HG03558 (cell line): ENCODE measurements at regions not wholly inside any gene's neighbourhood (a gene's known extent, or its start where the extent isn't known, plus 50 kb on each side); places are given as distances from the start of the nearest gene placed in this dataset.
"Not testable (repeated sequence)": the region's sequence is repeated elsewhere in the genome, so short reads cannot be mapped to it uniquely, and the experiment has no call there.

Experiments used
- ATAC-seq: cut with Tn5 transposase; IDR thresholded peaks from one replicate; pipeline ENCODE4 v1.9.1; 2021; ENCODE audit warnings: moderate number of reproducible peaks; ENCODE audit not compliant: unreplicated experiment; ENCODE audit errors: extremely low read depth

DNA sequence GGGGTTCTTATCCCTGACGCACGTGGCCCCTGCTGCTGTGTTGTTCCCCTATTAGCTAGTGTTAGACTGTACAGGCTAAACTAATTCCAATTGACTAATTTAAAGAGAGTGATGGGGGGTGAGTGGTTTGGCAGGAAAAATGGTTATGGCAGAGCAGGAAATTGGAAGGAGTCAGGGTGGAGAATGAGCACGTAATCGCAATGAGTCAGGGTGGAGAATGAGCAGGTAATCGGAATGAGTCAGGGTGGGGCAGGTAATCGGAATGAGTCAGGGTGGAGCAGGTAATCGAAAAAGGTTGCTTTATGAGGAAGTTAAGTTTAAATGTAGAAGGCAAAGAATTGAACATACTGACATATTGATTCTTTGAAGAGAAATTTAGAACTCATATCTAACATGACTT, 1002.6 kb upstream of the HS3ST1 start:
- not testable (repeated sequence) for ATAC-seq

DNA sequence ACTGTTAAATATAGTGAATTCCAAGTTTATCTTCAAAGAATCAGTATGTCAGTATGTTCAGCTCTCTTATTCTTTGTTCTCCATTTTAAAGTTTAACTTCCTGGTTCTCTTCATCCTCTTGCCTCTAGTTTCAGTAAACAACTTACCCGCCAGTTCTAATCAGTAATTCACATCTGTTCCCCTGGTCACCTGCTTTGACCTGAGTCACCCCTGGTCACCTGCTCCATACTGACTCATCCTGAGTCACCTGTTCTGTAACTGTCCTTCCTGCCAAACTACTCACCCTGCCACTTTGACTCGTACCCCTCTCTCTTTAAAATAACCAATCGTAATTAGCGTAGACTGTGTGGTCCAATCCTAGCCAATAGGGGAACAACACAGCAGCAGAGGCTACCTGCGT, 992.7 kb upstream of the HS3ST1 start:
- ATAC-seq = no peak

DNA sequence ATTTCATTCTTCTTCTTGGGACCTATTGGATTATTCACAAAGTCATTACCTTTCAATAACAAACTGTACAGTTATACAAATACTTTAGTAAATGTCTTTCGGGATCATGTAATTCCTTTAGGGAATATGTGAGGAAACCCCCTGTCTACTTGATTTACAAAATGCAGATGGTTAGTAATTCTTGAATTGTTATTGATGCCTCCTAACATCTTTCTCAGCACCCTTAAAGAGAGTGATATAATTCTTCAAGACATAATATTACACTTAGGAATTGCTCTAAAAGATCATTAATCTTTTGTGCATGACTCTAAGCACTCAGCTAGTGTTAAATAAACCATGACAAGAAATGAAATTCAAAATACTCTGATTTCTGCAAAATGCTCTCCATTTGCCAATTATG, 988.1 kb upstream of the HS3ST1 start:
- no peak for ATAC-seq

DNA sequence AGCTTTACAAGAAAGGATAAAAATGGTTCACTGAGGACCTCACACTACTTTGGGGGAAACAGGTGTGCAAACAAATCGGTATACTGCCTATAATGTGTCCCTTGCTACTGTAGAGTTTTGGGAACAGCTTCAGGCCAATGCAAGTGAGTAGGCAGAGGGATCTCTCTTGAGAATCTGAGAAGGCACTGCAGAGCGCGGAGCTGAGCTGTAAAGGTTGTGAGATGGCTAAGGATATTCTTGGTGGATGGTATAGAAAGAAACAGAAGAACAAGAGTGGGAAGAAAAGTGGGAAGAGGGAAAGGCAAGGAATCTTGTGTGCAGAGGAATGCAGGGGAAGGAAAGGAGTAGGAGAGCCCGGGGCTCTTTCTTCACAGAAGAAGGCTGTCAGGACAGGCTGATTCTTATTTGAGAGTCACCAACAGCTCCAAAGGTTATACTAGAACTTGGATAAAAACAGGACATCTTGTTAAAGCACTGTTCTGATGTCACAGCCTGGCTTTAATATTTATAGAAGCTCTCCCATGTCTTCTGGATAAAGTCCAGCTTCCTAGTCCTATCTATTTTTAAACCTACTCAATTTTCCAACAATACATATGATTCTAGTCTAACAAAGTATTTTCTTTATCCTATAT, 985.6 kb upstream of the HS3ST1 start:
- ATAC-seq = no peak

DNA sequence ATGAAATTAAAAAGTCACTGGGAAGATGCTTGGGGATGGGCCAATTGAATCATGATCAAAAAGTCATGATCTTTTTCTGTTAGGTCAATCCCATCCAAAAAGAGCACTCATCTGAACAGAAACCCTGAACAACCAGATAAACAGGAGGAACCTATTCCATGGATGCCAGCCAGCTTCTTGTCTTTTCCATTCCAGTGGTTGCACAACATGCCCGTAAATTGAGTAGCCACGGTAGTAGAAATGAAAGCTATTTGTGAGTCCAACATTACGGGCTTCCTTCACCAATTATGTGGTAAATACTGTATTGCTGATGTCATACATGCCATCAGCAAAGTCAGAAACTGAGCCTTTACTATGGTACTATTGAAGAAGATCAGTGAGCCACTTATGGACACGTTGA, 982.4 kb upstream of the HS3ST1 start:
- ATAC-seq = no peak

DNA sequence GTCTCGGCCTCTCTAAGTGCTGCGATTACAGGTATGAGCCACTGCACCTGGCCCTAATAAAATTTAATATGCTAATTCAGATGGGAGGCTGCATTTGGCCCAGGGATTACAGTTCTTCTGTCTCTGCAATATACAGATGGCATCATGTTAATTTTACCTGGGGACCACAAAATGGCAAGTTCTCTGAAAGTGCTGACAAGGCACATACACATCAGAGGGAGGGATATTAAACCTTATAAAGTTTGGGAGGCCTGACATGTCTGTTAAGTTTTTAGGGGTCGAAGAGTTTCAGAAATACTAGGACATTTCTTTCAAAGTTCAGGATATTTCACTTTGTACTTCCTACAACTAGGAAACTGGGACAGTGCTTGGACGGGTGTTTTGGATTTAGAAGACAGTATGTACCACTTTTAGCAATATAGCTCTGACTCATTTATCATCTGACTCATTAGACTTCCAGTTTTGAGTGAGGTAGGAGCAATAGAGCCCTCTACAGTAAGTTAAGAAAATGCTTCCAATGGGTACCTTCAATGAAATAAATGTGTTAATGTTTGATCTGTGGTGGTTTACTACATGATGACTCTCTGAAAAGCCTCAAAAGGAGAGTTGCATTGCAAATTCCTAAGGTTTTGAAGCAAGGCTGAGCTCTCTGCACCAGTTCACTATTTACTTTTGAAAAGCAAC, 981.0 kb upstream of the HS3ST1 start:
- no peak for ATAC-seq

DNA sequence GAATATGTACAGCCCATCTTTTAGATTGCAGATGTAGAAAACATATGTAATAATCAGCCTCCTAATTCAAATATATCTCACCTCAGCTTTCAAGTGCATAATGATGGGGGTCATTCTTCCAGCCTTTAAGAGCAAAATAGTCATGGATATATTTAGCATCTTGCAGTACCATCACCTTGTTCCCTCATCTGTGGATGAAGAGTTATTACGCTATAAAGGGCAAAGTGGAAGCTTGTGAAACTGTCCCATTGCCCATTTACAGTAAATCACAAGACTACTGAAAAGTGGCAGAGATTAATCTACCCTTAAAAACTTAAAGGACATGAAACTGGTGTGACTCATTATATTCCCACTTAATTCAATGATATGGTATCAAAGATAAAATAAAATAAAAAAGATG, 979.7 kb upstream of the HS3ST1 start:
- ATAC-seq = no peak

DNA sequence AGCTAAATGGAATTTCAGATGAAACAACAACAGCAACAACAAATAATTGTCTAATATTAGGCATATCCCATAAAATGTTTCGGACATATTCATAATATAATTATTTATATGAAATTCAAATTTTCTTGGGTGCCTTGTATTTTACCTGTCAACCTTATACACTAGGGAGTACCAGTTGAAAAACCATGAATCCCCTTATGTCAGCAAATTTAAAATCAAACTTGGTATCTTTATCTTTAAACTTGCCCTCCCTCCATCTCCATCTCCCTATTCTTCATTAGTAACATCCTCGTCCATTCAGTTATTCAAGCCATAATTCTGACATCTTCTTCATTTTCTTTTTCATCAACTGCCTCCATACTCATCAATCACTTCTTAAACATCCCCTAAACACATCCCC, 974.5 kb upstream of the HS3ST1 start:
- no peak for ATAC-seq

DNA sequence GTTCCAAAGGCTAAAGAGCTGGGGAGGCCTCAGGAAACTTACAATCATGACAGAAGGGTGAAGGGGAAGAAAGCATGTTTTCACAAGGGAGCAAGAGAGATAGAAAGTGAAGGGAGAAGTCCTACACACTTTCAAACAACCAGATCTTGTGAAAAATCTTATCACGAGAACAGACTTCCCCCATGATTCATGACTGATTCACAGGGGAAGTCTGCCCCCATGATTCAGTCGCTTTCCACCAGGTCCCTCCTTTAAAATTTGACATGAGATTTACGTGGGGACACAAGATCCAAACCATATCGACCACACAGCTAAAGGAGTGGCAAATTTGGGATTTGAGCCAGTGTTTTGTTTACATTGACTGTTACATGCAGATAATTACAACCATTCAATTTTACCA, 971.1 kb upstream of the HS3ST1 start:
- no peak for ATAC-seq

DNA sequence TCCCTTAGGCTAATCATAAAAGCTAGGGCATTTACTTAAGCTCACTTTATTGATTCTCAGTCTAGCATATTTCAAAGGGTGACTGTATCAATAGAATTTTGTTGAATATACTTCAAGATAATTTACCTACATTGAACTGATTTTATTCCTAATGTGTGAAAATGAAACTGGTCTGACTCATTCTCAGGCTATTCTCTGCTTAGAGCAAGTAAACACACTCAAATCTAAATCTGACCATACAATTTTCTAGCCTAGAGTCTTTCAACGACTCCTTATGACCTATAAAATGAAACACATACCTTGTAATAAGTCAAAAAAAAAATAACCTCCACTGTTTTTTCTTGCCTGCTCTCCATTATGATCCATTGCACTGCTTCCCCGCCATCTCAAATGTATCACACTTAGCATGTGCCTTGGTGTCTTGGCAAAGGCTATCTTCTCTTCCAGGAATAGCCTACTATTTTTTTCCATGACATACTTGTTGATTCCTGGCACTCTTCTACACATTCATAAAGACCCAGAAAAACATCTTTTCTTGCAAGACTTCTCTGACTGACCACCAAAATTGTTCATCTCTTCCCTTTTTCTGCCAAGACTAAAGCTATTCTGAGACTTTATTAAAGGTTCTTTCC, 965.1 kb upstream of the HS3ST1 start:
- ATAC-seq = no peak

DNA sequence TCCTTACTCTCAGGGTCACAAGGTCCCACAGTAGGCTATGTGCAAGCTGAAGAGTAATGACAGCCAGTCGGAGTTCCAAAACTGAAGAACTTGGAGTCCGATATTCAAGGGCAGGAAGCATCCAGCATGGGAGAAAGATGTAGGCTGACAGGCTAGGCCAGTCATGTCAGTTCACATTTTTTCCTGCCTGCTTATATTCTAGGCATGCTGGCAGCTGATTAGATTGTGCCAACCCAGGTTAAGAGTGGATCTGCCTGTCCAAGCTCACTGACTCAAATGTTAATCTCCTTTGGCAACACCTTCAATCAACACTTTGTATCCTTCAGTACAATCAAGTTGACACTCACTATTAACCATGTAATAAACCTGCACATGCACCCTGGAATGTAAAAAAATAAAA, 960.9 kb upstream of the HS3ST1 start:
- no peak for ATAC-seq

DNA sequence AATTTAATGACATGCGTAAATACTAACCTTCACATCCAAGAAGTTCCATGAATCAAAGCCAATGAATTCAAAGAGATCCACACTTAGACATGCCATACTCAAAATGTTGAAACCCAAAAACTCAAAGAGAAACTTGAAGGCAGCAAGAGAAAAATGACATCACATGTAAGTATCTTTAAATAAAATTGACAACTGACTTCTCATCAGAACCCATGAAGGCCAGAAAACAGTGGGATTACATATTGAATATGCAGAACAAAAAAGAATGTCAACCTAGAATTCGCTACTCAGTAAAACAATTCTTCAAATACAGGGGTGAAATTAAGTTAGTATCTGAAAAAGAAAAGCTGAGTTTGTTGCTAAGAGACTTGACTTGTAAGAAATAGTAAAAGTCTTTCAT, 953.9 kb upstream of the HS3ST1 start:
- ATAC-seq = no peak

DNA sequence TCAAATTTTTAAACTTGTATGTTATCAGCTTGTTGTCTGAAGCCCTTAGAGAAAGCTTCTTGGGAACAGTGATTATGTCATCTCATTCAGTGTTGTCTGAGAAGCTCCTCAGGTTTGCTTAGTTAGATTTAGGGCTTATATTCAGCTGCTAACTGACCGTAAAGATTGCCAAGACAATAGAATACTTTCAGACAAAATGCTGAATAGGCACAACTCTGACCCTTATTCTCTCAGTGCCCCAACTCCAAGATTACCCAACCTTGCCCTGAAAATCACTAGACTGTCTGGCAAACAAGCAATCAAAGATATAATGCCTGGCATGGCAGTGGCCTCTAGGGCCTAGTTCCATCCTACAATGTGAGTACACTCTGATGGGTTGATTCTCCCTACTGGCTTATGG, 950.5 kb upstream of the HS3ST1 start:
- no peak for ATAC-seq

DNA sequence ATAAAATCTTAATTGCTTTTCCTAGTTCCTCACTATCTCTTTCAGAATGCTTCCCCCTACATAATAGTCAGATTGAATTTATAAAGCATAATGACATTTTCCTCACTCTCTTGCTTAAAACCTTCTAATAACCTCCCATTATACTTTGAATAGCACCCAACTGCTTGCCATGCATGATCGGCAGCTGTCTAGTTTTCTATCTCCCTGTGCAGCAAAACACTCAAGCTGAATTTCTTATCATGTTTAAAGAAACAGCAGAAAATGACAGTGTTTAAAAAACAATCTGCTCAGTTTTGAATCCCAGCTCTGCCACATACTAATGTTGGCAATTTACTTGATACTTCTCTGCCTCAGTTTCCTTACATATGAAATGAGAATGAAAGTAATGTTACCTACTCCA, 947.1 kb upstream of the HS3ST1 start:
- ATAC-seq = no peak

DNA sequence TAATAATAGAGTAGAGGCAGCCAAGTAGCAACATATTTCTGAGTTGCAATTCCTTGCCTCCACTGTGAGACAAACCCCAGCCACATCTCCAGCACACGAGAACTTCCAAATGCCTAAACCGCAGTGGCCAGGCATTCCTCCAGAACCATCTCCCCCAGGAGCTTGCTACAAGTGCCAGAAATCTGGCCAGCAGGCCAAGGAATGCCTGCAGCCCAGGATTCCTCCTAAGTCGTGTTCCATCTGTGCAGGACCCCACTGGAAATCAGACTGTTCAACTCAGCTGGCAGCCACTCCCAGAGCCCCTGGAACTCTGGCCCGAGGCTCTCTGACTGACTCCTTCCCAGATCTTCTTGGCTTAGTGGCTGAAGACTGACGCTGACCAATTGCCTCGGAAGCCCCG, 937.2 kb upstream of the HS3ST1 start:
- ATAC-seq = not testable (repeated sequence)

DNA sequence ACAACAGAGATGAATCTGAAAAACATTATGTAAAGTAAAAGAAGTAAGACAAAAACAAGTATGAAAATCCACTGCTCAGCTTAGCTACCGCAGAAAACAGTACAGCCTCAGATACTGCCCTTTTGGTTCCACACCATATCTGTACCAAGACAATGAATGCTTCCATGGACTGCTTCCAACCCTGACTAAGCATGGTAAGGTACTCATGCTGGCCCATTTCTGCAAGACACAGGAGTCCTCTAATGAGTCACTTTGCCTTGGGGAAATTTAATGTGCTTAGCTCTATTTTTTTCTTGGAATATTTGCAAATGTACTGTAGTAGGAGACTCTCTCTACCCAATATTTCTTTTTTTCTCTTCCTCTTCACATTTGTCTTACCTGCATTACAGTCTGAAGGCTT, 931.7 kb upstream of the HS3ST1 start:
- ATAC-seq = no peak

DNA sequence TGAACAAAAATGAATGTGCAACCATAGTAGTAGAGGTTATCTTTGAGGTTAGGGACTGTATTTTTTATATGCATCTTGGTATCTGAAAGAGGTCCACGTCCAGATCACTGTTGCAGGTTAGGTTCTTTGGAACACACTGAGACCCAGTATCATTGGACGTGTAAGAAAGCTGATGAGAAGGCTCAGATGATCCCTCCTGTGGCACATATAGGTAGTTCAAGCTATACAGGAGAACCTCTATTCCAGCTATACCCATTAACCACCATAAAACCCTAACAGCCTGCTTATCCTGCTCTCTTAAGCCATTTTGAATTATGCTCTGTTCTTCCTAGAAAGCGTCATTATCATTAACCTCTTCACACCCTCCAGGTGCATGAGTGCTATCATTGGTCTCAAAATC, 930.7 kb upstream of the HS3ST1 start:
- no peak for ATAC-seq

DNA sequence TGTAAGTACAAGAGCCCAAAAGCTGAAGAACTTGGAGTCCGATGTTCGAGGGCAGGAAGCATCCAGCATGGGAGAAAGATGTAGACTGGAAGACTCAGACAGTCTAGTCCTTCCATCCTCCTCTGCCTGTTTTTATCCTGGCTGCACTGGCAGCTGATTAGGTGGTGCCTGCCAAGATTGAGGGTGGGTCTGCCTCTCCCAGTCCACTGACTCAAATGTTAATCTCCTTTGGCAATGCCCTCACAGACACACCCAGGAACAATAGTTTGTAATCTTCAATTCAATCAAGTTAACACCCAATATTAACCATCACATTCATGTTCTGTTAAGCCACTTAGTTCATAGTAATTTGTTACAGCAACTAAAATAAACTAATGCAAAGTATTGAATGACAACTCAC, 904.4 kb upstream of the HS3ST1 start:
- not testable (repeated sequence) for ATAC-seq

DNA sequence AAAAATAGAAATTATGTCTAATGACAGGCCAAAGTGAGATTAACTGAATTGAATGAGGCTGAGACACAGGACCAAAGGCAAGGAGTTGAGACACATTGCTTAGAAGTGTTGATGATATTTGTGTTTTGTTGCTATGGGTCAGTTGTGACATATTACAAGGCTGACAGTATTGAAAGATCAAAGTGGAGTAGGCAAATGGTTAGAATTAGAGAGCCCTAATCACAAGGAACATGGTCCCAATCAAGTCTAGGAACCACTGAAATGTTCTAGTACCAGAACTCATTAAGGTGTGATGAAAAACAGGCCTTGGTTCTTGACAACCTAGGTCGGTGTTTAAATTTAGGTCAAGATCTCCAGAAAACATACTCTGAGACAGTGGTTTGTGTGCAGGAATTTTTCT, 896.3 kb upstream of the HS3ST1 start:
- no peak for ATAC-seq

DNA sequence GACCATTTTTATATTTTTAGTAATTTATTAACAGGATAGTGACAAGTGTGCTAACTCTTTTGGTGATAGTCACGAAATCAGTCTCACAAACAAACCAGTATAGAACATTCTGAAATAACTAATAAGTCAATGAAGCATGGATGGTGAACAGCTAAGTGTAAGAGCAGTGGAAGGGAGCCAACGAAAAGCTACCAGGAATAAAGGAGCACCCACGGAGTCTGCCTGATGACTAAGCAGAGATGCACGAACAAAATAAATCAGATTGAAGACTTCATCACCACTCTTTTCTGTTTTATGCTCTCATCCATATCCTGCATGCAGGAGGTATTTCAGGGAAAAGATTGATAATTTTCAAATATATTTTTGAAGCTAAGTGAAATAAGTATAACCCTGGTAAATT, 891.1 kb upstream of the HS3ST1 start:
- no peak for ATAC-seq

DNA sequence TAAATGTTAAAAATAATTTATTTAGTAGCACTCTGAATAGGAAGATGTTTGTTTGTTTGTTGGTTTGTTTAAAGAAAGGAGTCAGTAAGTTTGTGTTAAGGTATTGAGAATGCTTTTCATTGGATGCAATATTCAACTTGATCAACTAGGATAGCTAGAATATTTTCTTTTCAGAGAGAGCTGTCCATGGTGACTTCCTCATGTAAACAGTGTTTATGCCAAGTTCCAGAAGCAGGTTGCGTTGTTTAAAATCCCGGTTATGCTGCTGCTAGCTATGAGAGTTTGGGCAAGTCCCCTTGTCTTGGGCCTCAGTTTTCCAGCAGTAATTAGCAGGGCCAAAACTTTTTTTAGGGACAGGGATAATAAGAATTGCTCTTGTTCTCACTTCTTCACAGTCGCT, 876.2 kb upstream of the HS3ST1 start:
- no peak for ATAC-seq

DNA sequence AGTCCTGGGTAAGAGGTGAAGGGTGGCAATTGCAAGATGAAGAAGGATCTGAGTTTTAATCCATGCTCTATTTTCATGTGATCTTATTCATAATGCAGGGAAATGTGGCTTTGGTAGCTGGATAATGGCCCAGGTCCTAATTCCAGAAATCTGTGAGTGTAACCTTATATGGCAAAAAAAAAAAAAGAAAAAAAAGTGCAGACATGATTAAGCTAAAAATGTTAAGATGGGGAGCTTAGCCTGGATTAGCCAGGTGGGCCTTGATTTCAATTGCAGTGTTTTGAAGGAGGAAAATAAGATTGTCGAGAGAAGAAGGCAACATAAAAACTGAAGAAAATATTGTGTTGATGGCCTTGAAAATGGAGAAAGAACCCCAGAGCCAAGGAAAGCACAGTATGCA, 867.7 kb upstream of the HS3ST1 start:
- no peak for ATAC-seq
